ENCODE measurements at regions not wholly inside any gene's neighbourhood (a gene's known extent, or its start where the extent isn't known, plus 50 kb on each side); places are given as distances from the start of the nearest gene placed in this dataset.
A peak's percentile ranks its signal among the peaks of the same experiment; 100 is the strongest.
"Not testable (repeated sequence)": the region's sequence is repeated elsewhere in the genome, so short reads cannot be mapped to it uniquely, and the experiment has no call there.

DNA sequence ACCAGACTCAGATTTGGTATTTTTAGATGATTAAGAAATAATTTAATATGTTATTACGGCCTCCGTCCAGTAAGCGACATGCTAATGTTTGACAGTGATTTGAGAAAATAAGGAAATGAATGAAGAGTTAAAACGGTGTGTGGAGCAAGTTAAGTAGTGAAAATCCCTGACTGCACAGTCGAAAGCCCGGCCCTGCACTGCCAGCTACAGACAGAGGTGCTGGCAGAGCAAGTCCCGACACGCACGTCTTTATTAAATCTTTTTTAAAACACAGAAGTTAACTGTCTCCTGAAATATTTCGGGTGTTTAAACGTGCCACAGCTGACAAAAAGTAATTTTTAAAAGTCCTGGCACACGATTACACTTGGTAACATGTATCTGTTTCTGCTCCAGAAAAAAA lies 293.4 kb upstream of the RNF32 start:
- H3K9me3 ChIP-seq: no peaks in the 10 kb centered on the region
- no peaks in the 10 kb centered on the region for H3K27me3 ChIP-seq (ENCODE audit: low read depth)
- no peak overlapping the region for H3K4me3 ChIP-seq
- H3K27ac ChIP-seq: no peak overlapping the region
- ATAC-seq: no peak
- H3K36me3 ChIP-seq: no peaks in the 10 kb centered on the region
- DNase-seq: no peak
- H3K4me1 ChIP-seq: no peaks in the 10 kb centered on the region
- TF ChIP-seq, protein P1, sequence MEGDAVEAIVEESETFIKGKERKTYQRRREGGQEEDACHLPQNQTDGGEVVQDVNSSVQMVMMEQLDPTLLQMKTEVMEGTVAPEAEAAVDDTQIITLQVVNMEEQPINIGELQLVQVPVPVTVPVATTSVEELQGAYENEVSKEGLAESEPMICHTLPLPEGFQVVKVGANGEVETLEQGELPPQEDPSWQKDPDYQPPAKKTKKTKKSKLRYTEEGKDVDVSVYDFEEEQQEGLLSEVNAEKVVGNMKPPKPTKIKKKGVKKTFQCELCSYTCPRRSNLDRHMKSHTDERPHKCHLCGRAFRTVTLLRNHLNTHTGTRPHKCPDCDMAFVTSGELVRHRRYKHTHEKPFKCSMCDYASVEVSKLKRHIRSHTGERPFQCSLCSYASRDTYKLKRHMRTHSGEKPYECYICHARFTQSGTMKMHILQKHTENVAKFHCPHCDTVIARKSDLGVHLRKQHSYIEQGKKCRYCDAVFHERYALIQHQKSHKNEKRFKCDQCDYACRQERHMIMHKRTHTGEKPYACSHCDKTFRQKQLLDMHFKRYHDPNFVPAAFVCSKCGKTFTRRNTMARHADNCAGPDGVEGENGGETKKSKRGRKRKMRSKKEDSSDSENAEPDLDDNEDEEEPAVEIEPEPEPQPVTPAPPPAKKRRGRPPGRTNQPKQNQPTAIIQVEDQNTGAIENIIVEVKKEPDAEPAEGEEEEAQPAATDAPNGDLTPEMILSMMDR (IDR thresholded peaks at IDR 0.05): no peak
- intact Hi-C loops (cut with DNase I): no loop called here

DNA sequence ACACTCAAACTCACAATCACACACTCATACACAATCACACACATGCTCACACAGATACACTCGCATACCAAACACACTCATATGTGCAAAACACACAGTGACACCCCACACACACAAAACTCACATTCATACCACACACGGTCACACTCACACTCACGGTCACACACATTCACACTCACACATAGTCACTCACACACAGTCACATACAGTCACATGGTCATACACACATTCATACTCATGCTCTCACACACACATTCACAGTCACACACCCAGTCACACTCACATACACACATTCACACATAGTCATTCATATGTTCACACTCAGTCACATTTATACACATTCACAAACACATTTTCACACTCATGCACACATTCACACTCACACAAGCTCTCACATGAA lies 296.0 kb upstream of the RNF32 start:
- TF ChIP-seq, protein P1 (IDR thresholded peaks at IDR 0.05): no peak
- Histone ChIP-seq H3K4me1 (no peaks in the 10 kb centered on the region), H3K4me3 (no peak overlapping the region), H3K27ac (no peak overlapping the region), H3K9me3 (no peaks in the 10 kb centered on the region), H3K27me3 (ENCODE audit: low read depth) (no peaks in the 10 kb centered on the region), H3K36me3 (no peaks in the 10 kb centered on the region)
- ATAC-seq (no peak), DNase-seq (no peak)
- intact Hi-C loops (cut with DNase I): no loop called here

DNA sequence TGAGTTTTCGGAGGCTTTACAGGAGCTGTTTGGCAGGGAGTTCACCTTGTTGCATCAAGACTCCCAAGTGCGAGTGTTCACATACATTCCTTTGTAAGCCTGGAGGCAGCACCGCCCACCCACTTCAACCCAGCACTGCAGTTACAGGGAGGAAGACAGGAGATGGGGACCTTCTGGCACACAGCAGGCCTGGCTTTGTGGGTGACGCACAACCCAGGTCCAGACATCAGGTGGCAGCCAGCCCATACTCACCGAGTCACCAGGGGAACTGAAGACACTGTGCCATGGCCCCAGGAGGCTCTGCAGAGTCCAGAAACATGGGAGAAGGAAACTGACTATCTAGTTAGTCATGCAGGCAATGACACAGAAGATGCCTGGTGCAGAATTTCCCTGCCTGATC lies 305.9 kb upstream of the RNF32 start:
- ATAC-seq (peak; percentile 59 to 65), DNase-seq (no peak)
- TF ChIP-seq, protein P1 (IDR thresholded peaks at IDR 0.05): no peak
- Histone ChIP-seq H3K4me1 (no peaks in the 10 kb centered on the region), H3K9me3 (no peaks in the 10 kb centered on the region), H3K4me3 (no peak overlapping the region), H3K27me3 (ENCODE audit: low read depth) (no peaks in the 10 kb centered on the region), H3K36me3 (no peaks in the 10 kb centered on the region), H3K27ac (no peak overlapping the region)
- intact Hi-C loops (cut with DNase I): no loop called here

DNA sequence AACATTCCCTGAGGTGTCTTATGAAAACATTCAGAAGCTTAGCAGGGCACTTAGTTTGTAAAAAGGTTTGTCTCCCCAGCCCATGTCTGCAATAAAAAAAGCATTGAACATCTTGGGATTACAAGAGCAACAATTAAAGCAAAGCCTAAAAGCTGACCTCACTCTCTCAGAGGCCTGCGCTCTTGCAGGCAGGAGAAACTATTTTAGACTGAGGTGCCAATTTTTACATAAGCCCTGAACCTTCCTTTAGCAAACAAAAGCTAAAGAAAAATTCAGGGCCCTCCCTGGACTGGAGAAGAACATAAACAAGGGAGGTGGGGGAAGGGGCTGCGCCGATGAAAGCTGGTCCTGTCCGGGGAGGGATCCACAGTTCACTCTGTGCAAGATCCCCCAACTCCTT lies 312.7 kb upstream of the RNF32 start:
- no peaks in the 10 kb centered on the region for H3K36me3 ChIP-seq
- H3K4me3 ChIP-seq: no peak overlapping the region
- H3K27ac ChIP-seq: no peak overlapping the region
- H3K4me1 ChIP-seq: no peaks in the 10 kb centered on the region
- H3K9me3 ChIP-seq: no peaks in the 10 kb centered on the region
- H3K27me3 ChIP-seq (ENCODE audit: low read depth): no peaks in the 10 kb centered on the region
- DNase-seq (no peak), ATAC-seq (peak; percentile 43 to 60)
- TF ChIP-seq, protein P1 (IDR thresholded peaks at IDR 0.05): no peak
- intact Hi-C loops (cut with DNase I): no loop called here

DNA sequence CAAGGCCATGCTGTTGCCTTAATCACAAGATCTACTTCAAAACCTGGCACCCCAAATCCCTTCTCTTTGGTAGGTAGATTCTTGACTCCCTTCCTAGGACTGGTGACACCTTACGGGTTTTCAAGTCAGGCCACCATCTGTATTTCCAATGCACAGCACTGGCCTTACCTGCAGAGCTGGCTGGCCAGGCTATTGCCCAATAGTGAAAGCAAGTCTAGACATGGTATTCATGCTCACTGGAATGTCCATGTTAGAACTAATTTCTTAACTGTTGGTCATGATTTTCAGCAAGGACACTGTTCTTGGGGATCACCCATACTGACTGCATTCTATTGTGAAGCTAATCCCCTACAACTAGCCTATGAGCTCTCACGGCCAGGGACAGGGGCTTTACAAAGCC lies 313.1 kb upstream of the RNF32 start:
- TF ChIP-seq, protein P1 (IDR thresholded peaks at IDR 0.05): no peak
- ATAC-seq (peak; percentile 45 to 49), DNase-seq (no peak)
- Histone ChIP-seq H3K27ac (no peak overlapping the region), H3K4me3 (no peak overlapping the region), H3K4me1 (no peaks in the 10 kb centered on the region), H3K27me3 (ENCODE audit: low read depth) (no peaks in the 10 kb centered on the region), H3K9me3 (no peaks in the 10 kb centered on the region), H3K36me3 (no peaks in the 10 kb centered on the region)
- intact Hi-C loops (cut with DNase I): no loop called here

DNA sequence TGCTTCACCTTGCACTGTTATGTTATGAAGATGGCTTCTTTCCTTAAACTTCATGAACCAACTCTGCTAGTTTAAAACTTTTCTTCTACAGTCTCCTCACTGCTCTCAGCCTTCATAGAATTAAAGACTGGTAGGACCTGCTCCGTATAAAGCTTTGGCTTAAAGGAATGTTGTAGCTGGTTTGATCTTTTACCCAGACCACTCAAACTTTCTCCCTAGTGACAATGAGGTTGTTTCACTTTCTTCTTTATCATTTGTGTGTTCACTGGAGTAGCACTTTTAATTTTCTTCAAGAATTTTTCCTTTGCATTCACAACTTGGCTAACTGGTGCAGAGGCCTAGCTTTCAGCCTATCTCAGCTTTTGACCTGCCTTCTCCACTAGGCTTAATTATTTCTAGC lies 316.4 kb upstream of the RNF32 start:
- Histone ChIP-seq H3K36me3 (no peaks in the 10 kb centered on the region), H3K4me1 (no peaks in the 10 kb centered on the region), H3K9me3 (no peaks in the 10 kb centered on the region), H3K27me3 (ENCODE audit: low read depth) (no peaks in the 10 kb centered on the region), H3K27ac (no peak overlapping the region), H3K4me3 (no peak overlapping the region)
- intact Hi-C loops (cut with DNase I): no loop called here
- ATAC-seq (no peak), DNase-seq (no peak)
- TF ChIP-seq, protein P1 (IDR thresholded peaks at IDR 0.05): no peak

DNA sequence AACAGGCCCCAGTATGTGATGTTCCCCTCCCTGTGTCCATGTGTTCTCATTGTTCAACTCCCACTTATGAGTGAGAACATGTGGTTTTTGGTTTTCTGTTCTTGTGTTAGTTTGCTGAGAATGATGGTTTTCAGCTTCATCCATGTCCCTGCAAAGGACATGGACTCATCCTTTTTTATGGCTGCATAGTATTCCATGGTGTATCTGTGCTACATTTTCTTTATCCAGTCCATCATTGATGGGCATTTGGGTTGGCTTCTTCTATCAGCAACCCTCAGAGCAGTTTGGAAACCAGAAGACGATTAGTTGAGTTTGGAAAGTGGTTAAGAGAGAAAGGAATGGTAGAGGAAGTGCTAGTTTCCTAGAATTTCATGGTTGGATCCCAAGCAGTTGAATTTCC lies 319.1 kb upstream of the RNF32 start:
- H3K27me3 ChIP-seq (ENCODE audit: low read depth); H3K9me3 ChIP-seq; DNase-seq; ATAC-seq; H3K27ac ChIP-seq; intact Hi-C loops (cut with DNase I); H3K36me3 ChIP-seq; H3K4me1 ChIP-seq; H3K4me3 ChIP-seq: not testable (repeated sequence)

Data from lower lobe of right lung (tissue), 2 donors.